GM19023 (cell line): ENCODE measurements at regions not wholly inside any gene's neighbourhood (a gene's known extent, or its start where the extent isn't known, plus 50 kb on each side); places are given as distances from the start of the nearest gene placed in this dataset.
A peak's percentile ranks its signal among the peaks of the same experiment; 100 is the strongest.

Experiments used
- ATAC-seq: cut with Tn5 transposase; IDR thresholded peaks from one replicate; pipeline ENCODE4 v1.9.1; 2021; ENCODE audit warnings: mild to moderate bottlenecking, moderate library complexity; ENCODE audit not compliant: unreplicated experiment

DNA sequence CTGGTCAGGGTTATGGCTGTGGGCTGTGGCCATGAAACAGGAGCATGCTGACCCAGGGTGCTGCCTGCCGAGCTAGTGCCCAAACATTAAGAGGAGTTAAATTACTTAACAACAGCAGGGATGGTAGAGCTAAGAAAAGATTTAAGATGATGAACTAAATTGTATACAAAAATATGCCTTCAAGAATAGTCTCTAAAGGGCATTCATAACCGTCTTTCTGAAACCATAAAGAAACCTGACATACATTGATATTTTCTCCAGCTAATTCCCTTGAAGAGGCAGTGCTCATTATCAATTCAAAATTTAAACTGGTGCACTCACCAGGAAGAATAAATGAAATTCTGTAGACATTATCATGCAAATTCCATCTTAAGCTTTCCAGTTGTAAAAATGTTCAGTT is 265.8 kb upstream of the TAC1 start:
- no peak for ATAC-seq

DNA sequence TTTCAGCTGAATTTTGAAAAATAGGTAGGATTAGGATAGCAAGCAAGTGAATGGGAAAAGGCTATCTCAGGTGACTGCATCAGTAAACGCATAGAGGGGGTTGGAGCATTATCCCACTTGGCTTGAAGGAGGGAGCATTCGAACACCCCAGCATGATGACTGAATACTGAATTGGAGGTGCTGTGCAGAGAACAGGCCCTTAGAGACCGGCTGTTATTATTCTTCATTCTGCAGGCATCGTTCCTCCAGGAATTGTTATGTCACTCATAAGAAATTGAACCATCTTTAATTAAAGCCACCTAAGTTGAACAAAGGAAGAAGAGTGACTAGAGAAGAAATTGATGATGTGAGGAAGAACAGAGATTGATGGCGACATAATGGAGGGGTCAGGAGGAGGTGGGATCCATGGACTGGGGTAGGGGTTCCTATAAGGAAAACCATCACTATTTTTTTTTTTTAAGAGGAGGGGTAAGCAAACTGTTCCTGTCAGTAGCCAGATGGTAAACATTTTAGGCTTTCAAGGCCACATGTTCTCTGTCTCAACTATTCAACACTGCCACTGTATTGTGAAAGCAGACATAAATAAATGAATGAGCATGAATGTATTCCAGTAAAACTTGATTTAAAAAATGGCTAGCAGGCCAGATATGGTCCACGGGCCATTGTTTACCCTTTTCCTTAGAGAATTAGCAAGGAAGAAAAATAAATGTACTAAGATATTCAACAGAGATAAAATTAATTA is 264.7 kb upstream of the TAC1 start:
- ATAC-seq: no peak

- ATAC-seq: no peak
Observed at GRCh38 chr7:97468493-97468892, 263.4 kb upstream of the TAC1 start.

DNA sequence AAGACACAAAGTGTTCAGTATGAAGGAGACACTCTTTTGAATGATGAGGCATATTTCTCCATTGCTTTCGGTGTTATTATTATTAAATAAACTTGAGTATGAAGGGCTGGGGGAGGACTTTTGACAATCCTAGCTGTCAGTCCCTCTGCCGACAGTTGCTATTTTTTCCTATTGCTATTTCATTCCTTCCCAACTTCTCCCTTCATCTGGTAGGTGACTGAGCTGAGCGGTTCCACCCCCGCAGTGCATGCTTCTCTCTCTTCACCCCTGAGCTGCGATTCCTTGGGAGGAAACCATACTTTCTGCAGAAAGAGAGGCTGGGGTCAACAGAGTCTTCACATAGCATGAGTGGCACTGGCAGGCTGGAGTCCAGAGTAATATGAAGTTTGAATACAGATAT is 261.2 kb upstream of the TAC1 start:
- ATAC-seq: no peak

DNA sequence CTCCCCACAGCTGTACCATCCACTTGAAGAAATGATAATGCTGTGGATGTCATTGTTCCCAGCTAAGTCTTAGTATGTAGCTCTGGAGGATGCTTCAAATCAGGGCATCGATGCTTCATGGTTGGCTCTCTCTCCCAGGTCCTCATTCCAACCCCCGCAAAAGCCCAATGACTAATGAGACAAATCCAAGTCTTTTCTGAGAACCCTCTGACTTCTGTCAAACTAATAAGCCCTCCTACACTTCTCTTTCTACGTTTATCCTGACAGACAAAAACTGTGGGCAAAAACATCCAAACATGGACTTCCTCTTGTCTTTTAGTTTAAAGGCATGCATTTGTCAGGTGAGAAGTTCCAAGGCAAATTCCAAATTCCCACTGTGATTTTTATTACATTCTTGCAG is 260.4 kb upstream of the TAC1 start:
- no peak for ATAC-seq

DNA sequence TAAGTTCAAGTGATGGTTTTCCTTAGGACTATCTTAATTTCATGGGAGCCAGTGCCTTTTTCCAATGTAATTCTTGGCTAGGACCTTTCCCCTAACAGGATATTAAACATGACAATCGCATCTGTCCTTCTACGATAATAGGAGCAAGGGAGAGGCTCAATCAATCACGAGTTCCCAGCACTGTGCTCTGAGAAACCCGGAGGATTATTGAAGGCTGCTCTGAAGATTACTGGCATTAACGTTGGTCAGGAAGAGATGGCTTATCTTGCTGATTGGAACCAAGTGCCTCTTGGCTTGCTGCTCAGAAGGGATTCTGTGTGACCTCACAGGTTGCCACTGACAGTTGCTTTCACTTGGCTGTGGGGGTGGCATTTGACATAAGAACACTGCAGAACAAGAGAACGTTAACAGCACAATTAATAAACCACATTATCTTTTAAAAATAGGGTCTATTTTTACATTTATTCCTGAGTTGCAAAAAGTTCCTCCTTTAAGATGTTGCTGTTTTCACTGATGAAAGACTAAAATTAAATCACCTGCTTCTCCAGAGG is 252.1 kb upstream of the TAC1 start:
- no peak for ATAC-seq

- ATAC-seq: no peak
Observed at GRCh38 chr7:97480772-97481390, 251.0 kb upstream of the TAC1 start.

DNA sequence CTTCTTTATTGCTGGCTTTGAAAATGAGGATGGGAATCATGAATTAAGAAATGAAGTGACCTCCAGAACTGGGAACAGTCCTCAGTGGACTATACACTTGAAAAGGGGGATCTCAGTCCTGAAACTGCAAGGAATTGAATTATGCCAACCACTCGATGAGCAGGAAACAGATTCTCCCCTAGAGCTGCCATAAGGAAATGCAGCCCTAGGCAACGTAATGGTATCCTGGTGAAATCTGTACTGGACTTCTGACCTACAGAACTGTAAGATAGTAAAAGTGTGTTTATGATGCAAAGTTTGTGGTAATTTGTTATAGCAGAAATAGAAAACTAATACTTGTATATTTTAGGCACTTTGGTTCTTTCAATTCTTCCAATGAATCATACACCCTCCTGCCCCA is 236.4 kb upstream of the TAC1 start:
- ATAC-seq: no peak

DNA sequence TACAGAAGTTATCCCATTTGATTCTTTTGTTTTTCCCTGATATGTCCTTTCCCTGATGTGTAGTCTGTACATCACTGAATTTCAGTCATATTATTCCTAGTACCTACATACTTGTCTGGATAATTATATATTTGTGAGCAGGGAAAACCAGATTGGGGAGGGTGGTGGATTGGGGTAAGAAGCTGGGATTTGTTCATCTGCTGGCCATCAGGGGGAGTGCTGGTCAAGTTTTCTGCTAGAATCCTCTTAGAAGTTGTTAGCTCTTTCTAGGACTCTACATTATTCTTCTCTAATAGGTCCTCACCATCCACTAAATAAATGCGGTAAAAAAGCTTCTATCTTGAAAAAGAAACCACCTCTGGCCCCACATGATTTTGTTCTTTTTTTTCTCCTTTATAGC is 232.7 kb upstream of the TAC1 start:
- ATAC-seq: peak; percentile 62

DNA sequence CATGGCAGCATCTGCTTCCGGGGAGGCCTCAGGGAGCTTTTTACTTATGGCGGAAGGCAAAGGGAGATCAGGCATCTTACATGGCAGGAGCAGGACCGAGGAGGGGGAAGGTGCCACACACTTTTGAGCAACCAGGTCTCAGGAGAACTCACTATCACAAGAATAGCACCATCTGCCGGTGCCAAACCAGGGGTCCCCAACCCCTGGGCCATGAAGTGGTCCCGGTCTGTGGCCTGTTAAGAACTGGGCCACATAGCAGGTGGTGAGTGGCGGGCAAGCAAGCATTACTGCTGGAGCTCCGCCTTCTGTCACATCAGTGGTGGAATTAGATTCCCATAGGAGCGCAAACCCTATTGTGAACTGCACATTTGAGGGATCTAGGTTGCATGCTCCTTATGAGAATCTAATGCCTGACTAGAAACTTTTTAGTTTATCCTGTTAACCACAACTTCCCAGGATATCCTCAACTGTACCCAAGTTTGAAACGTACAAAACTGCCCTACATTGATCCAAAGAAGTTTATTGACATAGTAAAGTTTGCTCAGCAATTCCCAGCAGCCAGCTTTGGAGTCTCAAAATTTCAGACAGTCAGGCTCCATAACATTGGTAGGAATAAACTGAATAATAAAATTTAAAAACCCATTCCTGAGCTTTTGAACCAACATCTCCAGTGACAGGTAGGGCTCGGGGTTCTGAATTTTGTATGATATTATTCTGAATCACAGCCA is 228.4 kb upstream of the TAC1 start:
- ATAC-seq: no peak

DNA sequence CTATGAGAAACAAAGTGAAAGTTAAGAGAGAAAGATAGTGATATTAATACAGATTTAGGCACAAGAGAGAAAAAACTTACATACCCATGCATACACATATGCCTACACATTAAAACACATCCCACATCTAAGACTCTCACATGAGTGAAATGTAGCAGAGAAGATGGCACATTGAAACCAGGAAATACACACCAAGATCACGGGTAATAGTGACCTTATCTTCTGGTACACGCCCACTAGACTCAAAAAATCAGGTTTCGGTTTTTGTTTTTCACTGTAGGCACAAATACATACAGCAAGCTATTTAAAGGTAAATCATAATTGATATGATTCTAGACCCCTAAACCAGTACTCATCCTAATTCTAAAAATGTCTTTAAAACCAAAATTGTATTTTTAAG is 225.2 kb upstream of the TAC1 start:
- peak; percentile 64 for ATAC-seq

DNA sequence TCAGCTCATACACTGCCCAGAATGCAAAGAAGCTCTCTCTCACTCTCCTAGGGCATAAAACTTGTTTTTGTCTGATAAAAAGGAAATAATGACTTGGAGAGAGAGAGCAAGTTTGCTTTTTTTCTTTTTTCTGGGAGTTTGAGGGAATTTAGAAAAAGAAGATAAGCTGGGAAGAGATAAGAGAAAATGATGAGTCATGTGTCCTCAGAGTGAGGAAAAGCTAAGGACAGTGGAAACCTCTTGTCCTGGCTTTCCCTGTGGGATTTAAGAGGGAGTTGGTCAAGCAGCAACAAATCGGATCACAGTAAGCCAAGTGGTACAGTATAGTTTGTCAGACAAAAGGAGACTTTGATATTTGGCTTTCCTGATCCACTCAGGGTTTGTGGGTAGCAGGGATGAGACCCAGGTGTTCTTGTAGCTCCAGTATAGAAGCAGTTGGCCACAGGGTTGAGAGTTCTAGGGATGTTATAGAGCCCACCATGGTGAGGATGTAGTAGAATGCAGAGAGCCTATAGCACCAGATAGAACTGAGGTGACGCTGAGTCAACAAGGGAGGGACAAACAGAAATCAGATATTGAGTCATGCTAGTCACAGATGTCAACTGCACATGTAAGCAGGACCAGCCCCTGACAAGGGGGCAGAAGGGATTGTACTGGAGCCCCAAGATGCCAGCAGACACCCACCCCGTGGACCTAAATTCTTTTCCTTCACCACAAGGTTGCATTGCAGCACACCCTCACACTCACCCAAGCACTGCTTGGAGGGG is 219.3 kb upstream of the TAC1 start:
- ATAC-seq: peak; percentile 77

DNA sequence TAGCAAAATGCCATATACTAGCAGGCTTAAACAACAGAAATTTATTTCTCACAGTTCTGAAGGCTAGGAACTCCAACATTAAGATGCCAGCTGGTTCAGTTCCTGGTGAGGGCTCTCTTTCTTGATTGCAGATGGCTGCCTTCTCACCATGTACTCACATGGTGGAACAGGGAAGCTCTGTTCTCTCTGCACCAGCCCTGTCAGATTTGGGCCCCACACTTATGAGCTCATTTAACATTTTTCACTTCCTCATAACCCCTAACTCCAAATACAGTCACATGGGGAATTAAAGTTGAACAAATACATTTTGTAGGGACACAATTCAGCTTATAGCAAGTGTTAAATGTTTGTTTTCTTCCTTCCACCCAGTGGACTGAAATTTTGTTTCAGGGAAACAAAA is 218.6 kb upstream of the TAC1 start:
- peak; percentile 46 for ATAC-seq

DNA sequence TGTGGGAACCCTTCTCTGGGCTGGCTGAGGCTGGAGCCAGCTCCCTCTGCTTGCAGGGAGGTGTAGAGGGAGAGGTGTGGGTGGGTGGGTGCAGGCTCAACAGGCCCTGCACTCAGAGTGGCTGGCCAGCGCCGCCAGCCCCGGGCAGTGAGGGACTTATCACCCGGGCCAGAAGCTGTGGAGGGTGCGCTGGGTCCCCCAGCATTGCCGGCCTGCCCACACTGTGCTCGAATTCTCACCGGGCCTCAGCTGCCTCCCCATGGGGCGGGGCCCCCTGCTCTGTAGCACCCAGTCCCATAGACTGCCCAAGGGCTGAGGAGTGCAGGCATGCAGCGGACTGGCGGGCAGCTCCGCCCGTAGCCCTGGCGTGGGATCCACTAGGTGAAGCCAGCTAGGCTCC is 190.7 kb upstream of the TAC1 start:
- no peak for ATAC-seq

GRCh38 chr7:97555857-97556421 is 175.9 kb upstream of the TAC1 start:
- no peak for ATAC-seq

DNA sequence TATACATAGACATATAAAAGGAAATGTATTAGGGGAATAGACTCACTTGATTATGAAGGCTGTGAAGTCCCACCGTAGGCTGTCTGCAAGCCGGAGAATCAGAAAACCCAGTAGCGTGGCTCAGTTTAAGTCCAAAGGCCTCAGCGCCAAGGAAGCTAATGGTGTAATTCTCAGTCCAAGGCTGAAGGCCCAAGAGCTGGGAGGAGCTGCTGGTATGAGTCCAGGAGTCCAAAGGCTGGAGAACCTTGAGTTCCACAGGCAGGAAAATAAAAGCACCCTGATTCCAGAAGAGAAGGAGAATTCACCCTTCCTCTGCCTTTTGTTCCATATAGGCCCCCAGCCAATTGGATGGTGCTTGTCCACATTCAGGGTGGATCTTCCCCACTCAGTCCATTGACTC is 166.2 kb upstream of the TAC1 start:
- no peak for ATAC-seq

- ATAC-seq: no peak
Observed at GRCh38 chr7:97573065-97573464, 158.8 kb upstream of the TAC1 start.

DNA sequence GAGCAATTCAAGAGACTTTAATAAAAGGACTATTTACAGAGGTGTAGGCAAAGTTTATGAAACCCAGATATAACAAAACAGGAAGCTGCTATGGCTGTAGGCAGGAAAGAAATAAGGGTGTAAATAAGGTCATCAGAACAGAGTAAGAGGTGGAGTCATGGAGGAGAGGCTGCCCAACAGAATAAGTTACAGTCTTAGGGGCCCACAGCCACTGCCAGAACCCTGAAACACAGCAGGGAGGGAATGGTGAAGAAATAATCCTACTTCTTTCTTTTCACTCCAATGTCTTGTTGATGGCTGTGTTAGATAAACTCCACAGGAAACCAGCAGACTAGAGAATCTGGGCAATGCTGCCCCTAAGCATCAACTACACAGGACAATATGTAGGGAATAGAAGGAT is 155.8 kb upstream of the TAC1 start:
- ATAC-seq: no peak

DNA sequence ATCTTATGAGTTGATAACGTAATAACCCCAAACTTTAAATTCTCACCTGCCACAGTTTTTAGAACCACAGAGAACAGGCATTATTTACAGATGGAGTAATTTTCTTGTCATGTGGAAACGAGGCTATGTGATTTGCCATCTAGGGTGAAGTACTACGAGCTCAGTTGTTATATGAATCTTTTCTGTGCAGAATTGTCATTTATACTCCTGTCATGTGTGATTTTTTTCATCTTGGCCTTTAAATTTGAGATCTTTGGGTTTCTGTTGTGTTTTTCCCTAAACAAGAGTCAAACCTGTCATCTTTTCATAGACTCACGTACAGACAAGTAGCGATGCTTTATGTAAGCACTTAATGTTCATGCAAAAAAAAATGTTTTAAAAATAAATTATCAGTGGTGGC is 153.7 kb upstream of the TAC1 start:
- ATAC-seq: no peak

DNA sequence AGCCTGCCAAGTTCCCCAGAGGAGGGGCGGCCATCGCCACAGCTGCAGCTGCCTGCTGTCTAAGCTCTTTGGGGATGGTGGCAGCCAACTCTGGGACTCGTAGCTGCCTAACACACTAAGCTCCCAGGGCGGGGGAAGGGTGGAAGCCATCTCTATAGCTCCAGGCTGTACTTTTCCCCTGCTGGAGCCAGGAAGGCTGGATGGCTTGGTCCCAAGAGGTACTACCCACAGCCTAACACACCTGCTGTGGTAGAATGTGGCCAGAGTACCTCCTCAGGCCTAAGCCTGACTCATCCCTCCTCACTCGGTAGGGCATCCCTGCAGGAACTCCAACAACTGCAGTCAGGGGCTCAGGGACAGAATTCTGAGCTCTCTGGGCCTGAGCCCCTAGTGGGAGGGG is 151.7 kb upstream of the TAC1 start:
- ATAC-seq: no peak

DNA sequence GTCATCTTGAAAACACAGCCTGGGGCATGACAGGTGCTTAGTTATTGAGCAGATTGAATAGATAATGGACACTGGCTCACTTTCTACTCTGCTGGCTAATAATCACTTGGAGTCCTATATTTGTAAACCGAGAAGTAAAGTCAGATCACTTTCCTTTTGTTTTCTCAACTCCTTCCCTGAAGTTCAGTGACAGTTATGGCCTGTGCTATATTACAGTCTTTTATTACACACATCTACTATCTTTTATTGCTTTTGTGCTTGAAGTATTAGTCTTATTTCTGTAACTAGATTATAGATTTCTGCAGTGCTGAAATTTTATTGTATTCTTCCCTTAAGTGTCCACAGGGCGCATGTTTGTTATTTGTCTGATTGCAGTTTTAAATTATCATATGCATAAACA is 136.4 kb upstream of the TAC1 start:
- ATAC-seq: no peak
